GM23248 (cell line): ENCODE measurements at regions not wholly inside any gene's neighbourhood (a gene's known extent, or its start where the extent isn't known, plus 50 kb on each side); places are given as distances from the start of the nearest gene placed in this dataset.

Experiments
- EZH2 ChIP-seq: fragments of 200-600 bp; sonication (generic); IDR thresholded peaks from 2 replicates; pipeline ENCODE4 v1.6.1; 2018; ENCODE audit warnings: antibody characterized with exemption, mild to moderate bottlenecking; ENCODE audit not compliant: insufficient read depth, poor library complexity, severe bottlenecking
- EZH2phosphoT487 ChIP-seq: fragments of 200-600 bp; sonication (generic); IDR thresholded peaks from 2 replicates; pipeline ENCODE4 v1.6.1; 2018; ENCODE audit warnings: antibody characterized with exemption, moderate library complexity, mild to moderate bottlenecking, low read depth; ENCODE audit not compliant: insufficient read depth

GRCh38 chr12:58529114-58529665, 391.1 kb downstream of the LRIG3 start:
- TF ChIP-seq EZH2phosphoT487, result no peak
- TF ChIP-seq EZH2, result no peak
